GM12872 (cell line): ENCODE measurements at regions not wholly inside any gene's neighbourhood (a gene's known extent, or its start where the extent isn't known, plus 50 kb on each side); places are given as distances from the start of the nearest gene placed in this dataset.

Experiments used
- TF ChIP-seq, protein P1 (sequence below): IDR thresholded peaks from 3 replicates; pipeline ENCODE4 v1.5.1; 2011; ENCODE audit warnings: low read depth, mild to moderate bottlenecking, low read length, moderate library complexity; ENCODE audit not compliant: insufficient read depth

DNA sequence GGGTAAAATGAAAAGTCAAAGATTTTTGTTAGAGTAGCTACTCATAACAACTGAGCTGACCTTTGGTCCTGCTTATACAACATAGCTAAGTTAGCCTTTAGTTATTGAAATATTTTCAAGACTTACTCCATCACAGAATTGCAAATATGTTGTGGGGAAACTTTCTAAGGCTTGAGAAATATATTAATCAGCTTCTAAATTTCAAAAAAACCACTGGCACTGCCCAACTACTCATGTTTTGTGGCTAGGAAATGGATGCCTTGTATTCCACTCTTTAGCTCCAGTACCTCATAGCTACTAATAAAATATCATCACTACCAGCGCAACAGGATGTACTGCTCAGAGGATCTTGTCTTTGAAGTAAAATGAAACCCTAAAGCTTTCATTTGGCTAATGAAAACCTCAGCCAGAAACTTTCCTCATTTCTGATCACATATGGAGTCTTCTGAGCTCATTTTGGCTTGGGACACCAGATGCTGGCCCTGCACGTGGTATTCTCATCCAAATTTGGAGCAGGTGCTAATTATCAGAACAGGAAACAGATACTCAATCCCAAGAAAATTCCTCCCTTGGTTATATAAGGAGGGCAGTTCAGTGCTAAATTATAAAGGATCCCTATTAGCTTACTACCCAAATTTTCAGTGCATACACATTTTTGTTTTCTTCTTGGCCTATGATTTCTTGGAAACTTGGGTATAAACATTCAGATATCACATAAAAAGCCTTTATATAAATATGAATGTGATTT lies 690.7 kb downstream of the ADGRL2 start:
- TF ChIP-seq, protein P1, sequence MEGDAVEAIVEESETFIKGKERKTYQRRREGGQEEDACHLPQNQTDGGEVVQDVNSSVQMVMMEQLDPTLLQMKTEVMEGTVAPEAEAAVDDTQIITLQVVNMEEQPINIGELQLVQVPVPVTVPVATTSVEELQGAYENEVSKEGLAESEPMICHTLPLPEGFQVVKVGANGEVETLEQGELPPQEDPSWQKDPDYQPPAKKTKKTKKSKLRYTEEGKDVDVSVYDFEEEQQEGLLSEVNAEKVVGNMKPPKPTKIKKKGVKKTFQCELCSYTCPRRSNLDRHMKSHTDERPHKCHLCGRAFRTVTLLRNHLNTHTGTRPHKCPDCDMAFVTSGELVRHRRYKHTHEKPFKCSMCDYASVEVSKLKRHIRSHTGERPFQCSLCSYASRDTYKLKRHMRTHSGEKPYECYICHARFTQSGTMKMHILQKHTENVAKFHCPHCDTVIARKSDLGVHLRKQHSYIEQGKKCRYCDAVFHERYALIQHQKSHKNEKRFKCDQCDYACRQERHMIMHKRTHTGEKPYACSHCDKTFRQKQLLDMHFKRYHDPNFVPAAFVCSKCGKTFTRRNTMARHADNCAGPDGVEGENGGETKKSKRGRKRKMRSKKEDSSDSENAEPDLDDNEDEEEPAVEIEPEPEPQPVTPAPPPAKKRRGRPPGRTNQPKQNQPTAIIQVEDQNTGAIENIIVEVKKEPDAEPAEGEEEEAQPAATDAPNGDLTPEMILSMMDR = no peak

DNA sequence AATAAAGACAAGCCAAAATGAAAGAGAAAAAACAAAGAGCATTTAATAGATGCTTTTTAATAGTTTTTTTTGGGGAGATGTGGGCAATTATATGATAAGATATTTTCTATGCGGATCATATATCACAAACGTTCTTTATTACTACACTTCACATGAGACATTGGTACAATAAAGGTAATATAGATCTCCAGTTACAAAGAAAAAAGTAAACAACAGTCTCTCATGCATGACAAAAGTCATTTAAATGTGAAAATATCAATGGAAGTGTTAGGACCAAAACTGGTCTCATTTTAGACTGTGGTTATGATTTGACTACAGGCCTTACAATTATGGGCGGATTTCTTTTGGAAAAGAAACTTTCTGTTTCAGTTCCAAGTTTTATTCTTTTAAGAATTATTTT lies 687.0 kb downstream of the ADGRL2 start:
- TF ChIP-seq, protein P1 = no peak

DNA sequence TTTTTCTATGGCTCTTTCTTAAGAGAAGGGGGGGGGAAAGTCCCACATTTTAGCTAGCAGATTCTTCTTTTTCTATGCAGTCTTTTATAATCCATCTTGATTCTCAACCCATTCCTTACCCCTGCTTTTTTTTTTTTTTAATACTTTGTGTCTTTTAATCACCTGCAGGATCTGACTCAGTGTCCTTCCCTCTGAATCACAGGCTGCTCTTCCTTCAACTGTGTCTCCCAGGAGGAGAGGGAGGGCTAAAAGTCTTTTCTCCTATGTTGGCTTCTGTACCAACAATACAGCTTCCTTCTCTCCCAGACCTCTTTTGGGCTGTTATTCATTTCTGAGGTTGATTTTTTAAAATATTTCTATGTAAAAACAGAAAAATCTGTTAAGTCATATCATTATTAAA lies 686.2 kb downstream of the ADGRL2 start:
- TF ChIP-seq, protein P1 = no peak

DNA sequence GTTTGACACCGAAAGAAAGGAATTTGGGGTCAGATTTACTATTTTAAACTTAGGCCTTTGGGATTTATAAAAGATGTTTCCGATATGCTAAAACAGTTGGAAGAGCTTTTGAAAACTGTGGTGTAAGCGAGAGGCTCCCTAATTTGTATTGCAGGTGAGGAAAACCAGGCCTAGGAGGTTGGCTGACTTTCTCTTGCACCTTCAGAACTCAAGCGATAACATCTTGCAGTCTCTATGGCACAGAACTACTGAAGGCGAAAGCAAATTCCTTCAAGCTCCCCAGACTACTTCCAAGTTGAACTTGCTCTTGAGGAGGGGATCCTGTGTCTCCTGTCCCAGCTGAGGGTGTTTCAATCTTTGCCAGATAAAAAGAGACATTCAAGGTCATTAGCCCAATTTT lies 685.7 kb downstream of the ADGRL2 start:
- TF ChIP-seq, protein P1 = no peak

DNA sequence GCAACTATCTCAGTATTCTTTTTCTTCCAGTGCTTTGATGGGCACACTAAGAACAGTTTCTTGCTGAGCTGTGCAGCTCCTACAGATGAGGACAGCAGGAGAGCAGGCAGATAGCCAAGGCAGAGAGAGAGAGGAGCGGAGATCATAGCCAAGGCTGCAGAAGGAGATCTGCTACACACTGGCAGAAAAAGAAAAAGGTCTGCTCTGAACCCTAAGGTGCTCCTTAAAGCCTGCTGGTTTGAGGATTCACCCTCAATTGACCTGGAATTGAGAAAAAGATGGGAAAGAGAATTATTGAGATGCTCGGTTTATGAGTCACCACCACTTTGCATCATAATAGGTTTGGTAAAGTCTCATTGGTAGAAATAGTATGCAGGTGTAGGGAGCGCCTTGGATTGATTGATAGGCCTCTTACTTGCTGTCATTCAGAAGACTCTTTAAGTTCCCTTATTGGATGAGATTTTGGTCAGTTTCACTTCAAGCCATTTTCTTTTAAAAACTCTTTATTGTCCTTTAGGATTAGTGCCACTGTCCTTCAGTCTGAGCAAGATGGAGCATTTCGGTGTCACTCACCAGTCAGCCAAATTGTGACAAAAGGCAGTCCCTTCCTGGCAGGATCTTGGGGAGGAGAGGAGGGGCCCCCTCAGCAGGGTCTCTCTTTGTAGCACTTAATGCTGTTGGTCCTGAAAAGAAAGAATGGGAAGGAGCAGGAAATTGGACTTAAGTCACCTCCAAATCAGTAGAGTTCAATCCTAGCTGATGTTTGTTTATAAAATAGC lies 685.0 kb downstream of the ADGRL2 start:
- TF ChIP-seq, protein P1 = no peak

DNA sequence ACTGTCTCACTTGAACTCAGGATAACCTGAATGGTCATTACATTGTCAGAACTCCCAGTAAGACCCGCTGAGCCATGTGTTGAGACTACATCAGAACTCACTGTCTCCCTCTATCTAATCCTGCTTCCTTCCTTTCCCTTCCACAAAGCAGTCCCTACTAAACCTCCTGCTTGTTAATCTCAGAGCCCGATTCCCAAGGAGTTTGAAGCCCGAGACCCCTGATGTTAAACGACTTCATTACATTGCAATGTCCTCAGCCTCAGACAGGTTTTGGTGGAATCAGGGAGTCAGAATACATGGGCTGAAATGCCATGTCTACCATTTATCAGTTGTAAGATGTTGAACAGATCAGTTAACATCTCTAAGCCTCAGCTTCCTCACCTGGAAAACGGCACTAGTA lies 682.4 kb downstream of the ADGRL2 start:
- TF ChIP-seq, protein P1 = no peak

DNA sequence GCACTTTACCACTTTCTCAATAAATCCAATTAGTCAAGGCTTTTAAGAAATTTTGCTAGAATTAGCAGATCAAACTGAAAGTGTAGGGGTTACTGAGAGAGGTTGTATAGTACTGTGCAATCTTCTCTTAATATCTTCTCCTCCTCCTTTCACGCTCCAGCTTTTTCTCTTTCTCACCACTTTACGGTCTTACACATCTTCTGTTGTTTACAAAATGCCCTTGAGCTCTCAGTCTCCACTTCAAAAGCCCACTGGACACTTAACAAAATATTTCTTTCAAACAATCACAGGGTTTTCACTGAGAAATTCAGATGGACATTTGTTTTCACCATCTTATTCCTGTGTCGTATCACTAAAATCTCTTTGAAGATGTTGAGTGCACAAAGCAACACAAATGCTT lies 678.2 kb downstream of the ADGRL2 start:
- TF ChIP-seq, protein P1 = no peak
